ENCODE measurements at regions not wholly inside any gene's neighbourhood (a gene's known extent, or its start where the extent isn't known, plus 50 kb on each side); places are given as distances from the start of the nearest gene placed in this dataset.

- TF ChIP-seq CTCF (IDR thresholded peaks at IDR 0.05; ENCODE audit: low read depth, low read length, missing input control) (no peak), GABPA (IDR thresholded peaks at IDR 0.05 in 1 of 2, conservative IDR thresholded peaks at IDR 0.05 in 1 of 2) (no peak), FOXA1 (IDR thresholded peaks at IDR 0.05) (no peak), REST (IDR thresholded peaks at IDR 0.05) (no peak), MAX (IDR thresholded peaks at IDR 0.05) (no peak), HNF4G (IDR thresholded peaks at IDR 0.05) (no peak), EGR1 (IDR thresholded peaks at IDR 0.05; ENCODE audit: low read depth in 2 of 2) (no peak)
- TF ChIP-seq, protein P1, sequence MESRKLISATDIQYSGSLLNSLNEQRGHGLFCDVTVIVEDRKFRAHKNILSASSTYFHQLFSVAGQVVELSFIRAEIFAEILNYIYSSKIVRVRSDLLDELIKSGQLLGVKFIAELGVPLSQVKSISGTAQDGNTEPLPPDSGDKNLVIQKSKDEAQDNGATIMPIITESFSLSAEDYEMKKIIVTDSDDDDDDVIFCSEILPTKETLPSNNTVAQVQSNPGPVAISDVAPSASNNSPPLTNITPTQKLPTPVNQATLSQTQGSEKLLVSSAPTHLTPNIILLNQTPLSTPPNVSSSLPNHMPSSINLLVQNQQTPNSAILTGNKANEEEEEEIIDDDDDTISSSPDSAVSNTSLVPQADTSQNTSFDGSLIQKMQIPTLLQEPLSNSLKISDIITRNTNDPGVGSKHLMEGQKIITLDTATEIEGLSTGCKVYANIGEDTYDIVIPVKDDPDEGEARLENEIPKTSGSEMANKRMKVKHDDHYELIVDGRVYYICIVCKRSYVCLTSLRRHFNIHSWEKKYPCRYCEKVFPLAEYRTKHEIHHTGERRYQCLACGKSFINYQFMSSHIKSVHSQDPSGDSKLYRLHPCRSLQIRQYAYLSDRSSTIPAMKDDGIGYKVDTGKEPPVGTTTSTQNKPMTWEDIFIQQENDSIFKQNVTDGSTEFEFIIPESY (IDR thresholded peaks at IDR 0.05) = no peak
Observed at GRCh38 chr3:189572249-189572648, 58.9 kb upstream of the TP63 start.

Measured in liver (tissue), 3 donors.